ENCODE measurements at regions not wholly inside any gene's neighbourhood (a gene's known extent, or its start where the extent isn't known, plus 50 kb on each side); places are given as distances from the start of the nearest gene placed in this dataset.
"Not testable (repeated sequence)": the region's sequence is repeated elsewhere in the genome, so short reads cannot be mapped to it uniquely, and the experiment has no call there.

- H3K27ac ChIP-seq (ENCODE audit: extremely low read depth, low read depth, low read length); H3K27me3 ChIP-seq (ENCODE audit: control insufficient read depth in 2 of 2, insufficient read depth in 2 of 2, low read length in 2 of 2); intact Hi-C loops (cut with micrococcal nuclease); H2AFZ ChIP-seq (ENCODE audit: low read depth, low read length); H3K9me3 ChIP-seq (replicated peaks; ENCODE audit: control insufficient read depth, insufficient read depth, low read depth, low read length); ATAC-seq; in situ Hi-C loops (cut with MboI); FAIRE-seq; DNase-seq (ENCODE audit: extremely low read depth in 1 of 4, low spot score in 3 of 4); H3K9me1 ChIP-seq (ENCODE audit: control insufficient read depth, insufficient read depth, low read length); BruUV-seq (replicated peaks); CTCF ChIA-PET (ENCODE audit: low intra/inter-chr PET ratio); TF ChIP-seq ZBTB40 (CRISPR knock-in tag; IDR thresholded peaks at IDR 0.05): not testable (repeated sequence)
- peaks cover 71% of the 10 kb centered on the region for H3K79me2 ChIP-seq (ENCODE audit: control insufficient read depth, insufficient read depth, low read length)
- peaks cover 36% of the 10 kb centered on the region; the same call in 2 of the 3 replicates for H3K36me3 ChIP-seq (ENCODE audit: control insufficient read depth, insufficient read depth, low read length)
- POLR2A ChIA-PET: interaction anchor here (0.7 kb wide), 1 partner anchor 39 kb away, joined by 3 read pairs; no protein-coding TSS in a partner anchor
- peaks cover 22% of the 10 kb centered on the region for H4K20me1 ChIP-seq (replicated peaks; ENCODE audit: control insufficient read depth, insufficient read depth, low read length)
- 0 out of 2 replicates have a peak overlapping the region, but pooled peaks have one; percentile 23 for H3K4me3 ChIP-seq
- WGBS (ENCODE audit: insufficient coverage, low coverage, missing lambda C conversion rate): 18% methylated on average over 9 of the region's 10 CpGs
- H3K9ac ChIP-seq (ENCODE audit: insufficient read depth in 1 of 2, low read depth in 2 of 2, low read length in 2 of 2): peak overlapping the region; percentile 38 to 64; a peak in 2 of 4 replicates
- H3K4me2 ChIP-seq (ENCODE audit: insufficient read depth, low read length): peak overlapping the region; percentile 46; the same call in 1 of the 2 replicates
- H3K4me1 ChIP-seq (replicated peaks in 1 of 2; ENCODE audit: control insufficient read depth in 2 of 2, insufficient read depth in 2 of 2, low read length in 2 of 2): peaks cover 17 to 41% of the 10 kb centered on the region in 2 experiments
- 0 out of 2 replicates have a peak, but pooled peaks have one; percentile 7 for TF ChIP-seq CXXC5 (CRISPR knock-in tag; IDR thresholded peaks at IDR 0.05)
- TF ChIP-seq ZBTB40 (IDR thresholded peaks at IDR 0.05): peak; percentile 12; the same call in 1 of the 2 replicates
- TF ChIP-seq LARP7 (IDR thresholded peaks at IDR 0.05): 0 out of 2 replicates have a peak, but pooled peaks have one; percentile 34
- TF ChIP-seq RBBP5 (IDR thresholded peaks at IDR 0.05; ENCODE audit: borderline replicate concordance, insufficient read depth, low read length, poor library complexity, severe bottlenecking): peak; percentile 2
- 0 out of 2 replicates have a peak, but pooled peaks have one; percentile 28 for TF ChIP-seq HDGF (IDR thresholded peaks at IDR 0.05)
- 0 out of 4 replicates have a peak, but pooled peaks of 1 of the 2 experiments have one; percentile 22 for TF ChIP-seq MLLT1 (IDR thresholded peaks at IDR 0.05)
- peak; percentile 19; the same call in 1 of the 2 replicates for TF ChIP-seq SMARCA4 (IDR thresholded peaks at IDR 0.05)
- 0 out of 2 replicates have a peak, but pooled peaks have one; percentile 38 for TF ChIP-seq HBP1 (CRISPR knock-in tag; IDR thresholded peaks at IDR 0.05)
Observed at GRCh38 chr16:21517263-21517662, 82.1 kb upstream of the METTL9 start.
